ENCODE measurements at regions not wholly inside any gene's neighbourhood (a gene's known extent, or its start where the extent isn't known, plus 50 kb on each side); places are given as distances from the start of the nearest gene placed in this dataset.
"Not testable (repeated sequence)": the region's sequence is repeated elsewhere in the genome, so short reads cannot be mapped to it uniquely, and the experiment has no call there.

- Mint-ChIP-seq H3K4me1 (ENCODE audit: low read depth) (no peaks in the 10 kb centered on the region), H3K27ac (no peak overlapping the region), H3K27me3 (ENCODE audit: low read depth) (no peaks in the 10 kb centered on the region), H3K9me3 (no peaks in the 10 kb centered on the region), H3K4me3 (no peak overlapping the region), H3K36me3 (ENCODE audit: low read depth) (no peaks in the 10 kb centered on the region)
- intact Hi-C loops (cut with micrococcal nuclease), result no loop called here
- no peak for DNase-seq
- CTCF ChIA-PET, result no interaction called here
Observed at GRCh38 chr2:167715932-167716331, 531.5 kb downstream of the STK39 start.

GRCh38 chr2:167715498-167715897, 531.9 kb downstream of the STK39 start:
- DNase-seq, result not testable (repeated sequence)

DNA sequence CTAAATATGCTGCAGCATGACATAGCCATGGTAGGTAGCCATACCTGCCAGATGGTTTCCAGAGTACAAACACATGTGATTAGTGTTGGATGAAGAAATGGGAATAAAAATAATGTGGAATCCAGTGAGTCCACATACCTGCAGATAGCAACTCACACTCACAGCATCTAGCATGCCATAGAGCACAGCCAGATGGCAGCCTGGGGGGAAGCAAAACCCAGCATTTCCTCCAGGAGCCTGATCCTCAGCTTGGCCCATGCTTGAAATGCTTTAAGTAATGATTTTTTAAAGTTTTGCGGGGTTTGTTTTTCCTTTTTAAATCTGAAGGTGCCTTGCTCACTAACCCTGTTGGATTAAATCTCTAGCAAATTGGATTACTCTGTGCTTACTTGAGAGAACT, 535.1 kb downstream of the STK39 start:
- CTCF ChIA-PET, result no interaction called here
- Mint-ChIP-seq H3K4me1 (ENCODE audit: low read depth) (no peaks in the 10 kb centered on the region), H3K36me3 (ENCODE audit: low read depth) (no peaks in the 10 kb centered on the region), H3K27ac (no peak overlapping the region), H3K4me3 (no peak overlapping the region), H3K27me3 (ENCODE audit: low read depth) (no peaks in the 10 kb centered on the region), H3K9me3 (no peaks in the 10 kb centered on the region)
- no peak for DNase-seq
- intact Hi-C loops (cut with micrococcal nuclease), result no loop called here

More at GRCh38 chr2:167715498-167715897, 531.9 kb downstream of the STK39 start:
- H3K4me3 Mint-ChIP-seq; intact Hi-C loops (cut with micrococcal nuclease); H3K27me3 Mint-ChIP-seq (ENCODE audit: low read depth); H3K36me3 Mint-ChIP-seq (ENCODE audit: low read depth); CTCF ChIA-PET; H3K9me3 Mint-ChIP-seq; H3K4me1 Mint-ChIP-seq (ENCODE audit: low read depth); H3K27ac Mint-ChIP-seq: not testable (repeated sequence)

DNA sequence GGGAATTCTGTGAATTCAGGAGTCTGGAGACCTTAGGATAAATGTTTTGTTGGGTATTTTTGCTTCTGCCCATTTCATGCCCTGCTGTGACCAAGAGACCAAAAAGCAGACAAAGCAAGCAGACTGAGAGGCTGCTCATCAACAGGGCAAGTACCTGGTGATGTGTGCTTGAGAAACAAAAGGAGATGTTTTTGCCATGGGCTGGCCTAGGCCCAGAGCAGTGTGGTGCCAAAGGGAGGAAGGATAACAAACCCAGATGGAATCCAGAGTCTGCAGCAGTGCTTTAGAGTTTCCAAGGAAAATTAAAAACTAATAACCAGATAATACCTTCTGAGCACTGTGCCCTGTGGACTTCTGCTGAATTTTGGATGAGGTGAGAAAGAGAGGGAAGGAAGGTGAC, 538.4 kb downstream of the STK39 start:
- no peaks in the 10 kb centered on the region for H3K27me3 Mint-ChIP-seq (ENCODE audit: low read depth)
- H3K27ac Mint-ChIP-seq, result no peak overlapping the region
- CTCF ChIA-PET, result no interaction called here
- no peaks in the 10 kb centered on the region for H3K9me3 Mint-ChIP-seq
- no peaks in the 10 kb centered on the region for H3K36me3 Mint-ChIP-seq (ENCODE audit: low read depth)
- DNase-seq, result no peak
- H3K4me3 Mint-ChIP-seq, result no peak overlapping the region
- intact Hi-C loops (cut with micrococcal nuclease), result no loop called here
- H3K4me1 Mint-ChIP-seq (ENCODE audit: low read depth), result no peaks in the 10 kb centered on the region

GRCh38 chr2:167706800-167707199, 540.6 kb downstream of the STK39 start:
- H3K9me3 Mint-ChIP-seq, result no peaks in the 10 kb centered on the region
- H3K27ac Mint-ChIP-seq, result no peak overlapping the region
- no peak overlapping the region for H3K4me3 Mint-ChIP-seq
- intact Hi-C loops (cut with micrococcal nuclease), result no loop called here
- no peak for DNase-seq
- CTCF ChIA-PET, result no interaction called here
- no peaks in the 10 kb centered on the region for H3K27me3 Mint-ChIP-seq (ENCODE audit: low read depth)
- no peaks in the 10 kb centered on the region for H3K4me1 Mint-ChIP-seq (ENCODE audit: low read depth)
- no peaks in the 10 kb centered on the region for H3K36me3 Mint-ChIP-seq (ENCODE audit: low read depth)

DNA sequence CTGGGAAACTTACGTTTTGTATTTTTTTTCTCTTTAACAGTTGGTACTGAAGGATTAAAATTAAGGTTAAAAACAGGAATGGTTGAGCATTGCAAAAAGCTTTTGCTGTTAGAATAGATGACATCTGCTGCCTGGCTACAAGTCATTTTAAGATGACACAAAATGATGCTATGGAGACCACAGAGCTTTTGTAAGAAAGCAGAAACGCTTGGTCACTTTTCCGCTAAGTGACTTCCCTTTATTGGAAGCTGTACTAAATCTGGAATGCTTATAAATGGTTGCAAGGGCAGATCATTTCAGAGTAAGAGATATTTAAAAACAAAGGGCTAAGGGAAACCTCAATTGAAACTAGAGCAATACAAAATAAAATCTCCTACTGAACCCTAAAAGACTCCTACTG, 544.0 kb downstream of the STK39 start:
- Mint-ChIP-seq H3K4me3 (no peak overlapping the region), H3K36me3 (ENCODE audit: low read depth) (no peaks in the 10 kb centered on the region), H3K27me3 (ENCODE audit: low read depth) (no peaks in the 10 kb centered on the region), H3K27ac (no peak overlapping the region), H3K9me3 (no peaks in the 10 kb centered on the region), H3K4me1 (ENCODE audit: low read depth) (no peaks in the 10 kb centered on the region)
- no peak for DNase-seq
- CTCF ChIA-PET, result no interaction called here
- intact Hi-C loops (cut with micrococcal nuclease), result no loop called here

- H3K27ac Mint-ChIP-seq, result no peak overlapping the region
- CTCF ChIA-PET, result no interaction called here
- no peak overlapping the region for H3K4me3 Mint-ChIP-seq
- no peaks in the 10 kb centered on the region for H3K9me3 Mint-ChIP-seq
- DNase-seq, result no peak
- no peaks in the 10 kb centered on the region for H3K27me3 Mint-ChIP-seq (ENCODE audit: low read depth)
- no peaks in the 10 kb centered on the region for H3K4me1 Mint-ChIP-seq (ENCODE audit: low read depth)
- intact Hi-C loops (cut with micrococcal nuclease), result no loop called here
- no peaks in the 10 kb centered on the region for H3K36me3 Mint-ChIP-seq (ENCODE audit: low read depth)
Observed at GRCh38 chr2:167702227-167702626, 545.2 kb downstream of the STK39 start.

DNA sequence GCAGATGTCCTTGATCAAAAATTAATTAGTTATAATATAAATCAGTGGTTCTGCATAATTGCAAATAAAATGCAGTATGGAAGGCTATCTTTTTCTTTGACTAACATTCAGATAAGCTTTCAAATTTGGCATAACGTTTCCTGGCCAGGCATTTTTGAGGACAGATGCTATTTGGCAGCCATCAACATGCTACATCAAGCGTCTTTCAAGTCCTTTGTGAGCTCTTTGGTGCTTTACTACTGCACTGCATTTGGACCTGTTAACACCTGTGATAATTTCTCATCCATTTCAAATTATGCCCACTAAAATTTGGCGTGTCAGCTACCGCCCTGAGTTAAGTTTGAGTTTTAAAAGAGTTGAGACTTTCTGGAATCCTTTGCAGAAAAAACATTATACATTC, 545.7 kb downstream of the STK39 start:
- Mint-ChIP-seq H3K27ac (no peak overlapping the region), H3K36me3 (ENCODE audit: low read depth) (no peaks in the 10 kb centered on the region), H3K4me1 (ENCODE audit: low read depth) (no peaks in the 10 kb centered on the region), H3K4me3 (no peak overlapping the region), H3K9me3 (no peaks in the 10 kb centered on the region), H3K27me3 (ENCODE audit: low read depth) (no peaks in the 10 kb centered on the region)
- no peak for DNase-seq
- CTCF ChIA-PET, result no interaction called here
- intact Hi-C loops (cut with micrococcal nuclease), result no loop called here

- CTCF ChIA-PET, result interaction anchor here (0.8 to 1.1 kb wide), 2 partner anchors 12 to 24 kb away, joined by 3 read pairs; no protein-coding TSS in a partner anchor
- H3K4me3 Mint-ChIP-seq, result no peak overlapping the region
- H3K27ac Mint-ChIP-seq, result no peak overlapping the region
- no peaks in the 10 kb centered on the region for H3K4me1 Mint-ChIP-seq (ENCODE audit: low read depth)
- no peaks in the 10 kb centered on the region for H3K36me3 Mint-ChIP-seq (ENCODE audit: low read depth)
- H3K27me3 Mint-ChIP-seq (ENCODE audit: low read depth), result no peaks in the 10 kb centered on the region
- H3K9me3 Mint-ChIP-seq, result no peaks in the 10 kb centered on the region
- DNase-seq, result no peak
- intact Hi-C loops (cut with micrococcal nuclease), result no loop called here
Observed at GRCh38 chr2:167697948-167698347, 549.4 kb downstream of the STK39 start.

DNA sequence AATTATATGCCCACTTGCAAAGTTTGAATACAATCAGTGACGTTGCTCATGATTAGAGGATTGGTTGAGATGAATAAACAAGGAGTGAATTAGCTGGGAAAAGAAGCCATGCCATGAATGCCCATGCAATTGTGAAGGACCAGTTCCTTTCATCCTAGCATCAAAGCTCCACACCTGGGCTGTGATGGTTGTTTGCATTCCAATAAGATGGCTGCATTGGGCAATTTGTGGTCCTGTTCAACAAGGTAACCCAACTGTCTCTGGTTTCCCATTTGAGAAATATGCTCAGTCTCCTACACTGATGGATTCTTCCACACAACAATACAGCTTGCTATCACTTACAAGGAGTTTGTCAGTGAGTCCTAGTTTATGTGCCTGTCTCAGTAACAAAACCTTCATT, 550.2 kb downstream of the STK39 start:
- H3K27ac Mint-ChIP-seq, result no peak overlapping the region
- H3K4me1 Mint-ChIP-seq (ENCODE audit: low read depth), result no peaks in the 10 kb centered on the region
- no peaks in the 10 kb centered on the region for H3K27me3 Mint-ChIP-seq (ENCODE audit: low read depth)
- intact Hi-C loops (cut with micrococcal nuclease), result no loop called here
- CTCF ChIA-PET, result interaction anchor here (0.8 to 1.1 kb wide), 2 partner anchors 11 to 23 kb away, joined by 3 read pairs; no protein-coding TSS in a partner anchor
- no peak for DNase-seq
- no peaks in the 10 kb centered on the region for H3K9me3 Mint-ChIP-seq
- no peaks in the 10 kb centered on the region for H3K36me3 Mint-ChIP-seq (ENCODE audit: low read depth)
- no peak overlapping the region for H3K4me3 Mint-ChIP-seq

DNA sequence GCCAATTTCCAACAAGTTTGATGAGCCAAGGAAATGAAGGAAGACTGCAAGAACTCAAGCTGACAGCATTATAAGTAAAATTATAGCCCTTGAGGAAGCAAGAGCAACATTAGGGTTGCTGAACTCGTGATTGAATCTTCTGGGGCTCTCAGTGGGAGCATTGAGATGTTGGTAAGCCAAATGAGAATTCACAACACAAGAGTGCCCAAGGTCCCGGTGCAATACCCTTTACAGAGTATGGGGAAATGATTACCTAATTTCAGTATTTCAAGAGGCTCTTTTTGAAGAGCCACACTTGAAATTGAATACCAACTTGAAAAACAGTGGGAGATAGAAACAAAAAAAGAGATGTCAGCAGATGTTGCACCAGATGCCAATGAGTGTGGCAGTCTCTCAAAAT, 554.5 kb downstream of the STK39 start:
- H3K4me3 Mint-ChIP-seq, result no peak overlapping the region
- H3K36me3 Mint-ChIP-seq (ENCODE audit: low read depth), result no peaks in the 10 kb centered on the region
- H3K4me1 Mint-ChIP-seq (ENCODE audit: low read depth), result no peaks in the 10 kb centered on the region
- DNase-seq, result no peak
- H3K27ac Mint-ChIP-seq, result no peak overlapping the region
- no peaks in the 10 kb centered on the region for H3K27me3 Mint-ChIP-seq (ENCODE audit: low read depth)
- no peaks in the 10 kb centered on the region for H3K9me3 Mint-ChIP-seq
- intact Hi-C loops (cut with micrococcal nuclease), result no loop called here
- CTCF ChIA-PET, result no interaction called here

GRCh38 chr2:167692191-167692590, 555.2 kb downstream of the STK39 start:
- DNase-seq, result no peak
- no peak overlapping the region for H3K27ac Mint-ChIP-seq
- no peak overlapping the region for H3K4me3 Mint-ChIP-seq
- no peaks in the 10 kb centered on the region for H3K4me1 Mint-ChIP-seq (ENCODE audit: low read depth)
- intact Hi-C loops (cut with micrococcal nuclease), result no loop called here
- H3K36me3 Mint-ChIP-seq (ENCODE audit: low read depth), result no peaks in the 10 kb centered on the region
- CTCF ChIA-PET, result no interaction called here
- no peaks in the 10 kb centered on the region for H3K9me3 Mint-ChIP-seq
- H3K27me3 Mint-ChIP-seq (ENCODE audit: low read depth), result no peaks in the 10 kb centered on the region

DNA sequence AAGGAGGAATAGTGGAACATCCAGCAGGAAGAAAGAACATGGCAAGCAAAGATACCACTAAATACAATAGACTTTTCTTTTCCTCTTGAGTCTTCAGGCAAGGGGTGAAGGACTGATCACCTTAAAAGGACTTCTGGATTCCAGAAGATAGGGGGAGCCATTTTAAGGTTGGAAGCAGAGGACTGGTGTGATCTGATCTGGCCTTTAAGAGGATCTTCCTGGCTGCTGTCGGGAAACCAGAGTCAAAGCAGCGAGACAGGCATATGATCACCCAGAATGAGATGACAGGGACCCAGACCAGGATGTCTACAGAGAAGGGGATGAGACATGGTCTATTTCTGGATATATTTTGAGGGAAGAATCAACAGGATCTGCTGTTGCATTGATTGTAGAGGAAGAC, 558.0 kb downstream of the STK39 start:
- CTCF ChIA-PET, result no interaction called here
- DNase-seq, result no peak
- Mint-ChIP-seq H3K9me3 (no peaks in the 10 kb centered on the region), H3K27ac (no peak overlapping the region), H3K27me3 (ENCODE audit: low read depth) (no peaks in the 10 kb centered on the region), H3K4me1 (ENCODE audit: low read depth) (no peaks in the 10 kb centered on the region), H3K36me3 (ENCODE audit: low read depth) (no peaks in the 10 kb centered on the region), H3K4me3 (no peak overlapping the region)
- intact Hi-C loops (cut with micrococcal nuclease), result loop anchor here (2.0 kb wide), 1 partner anchor 429 kb away; no protein-coding TSS in a partner anchor

DNA sequence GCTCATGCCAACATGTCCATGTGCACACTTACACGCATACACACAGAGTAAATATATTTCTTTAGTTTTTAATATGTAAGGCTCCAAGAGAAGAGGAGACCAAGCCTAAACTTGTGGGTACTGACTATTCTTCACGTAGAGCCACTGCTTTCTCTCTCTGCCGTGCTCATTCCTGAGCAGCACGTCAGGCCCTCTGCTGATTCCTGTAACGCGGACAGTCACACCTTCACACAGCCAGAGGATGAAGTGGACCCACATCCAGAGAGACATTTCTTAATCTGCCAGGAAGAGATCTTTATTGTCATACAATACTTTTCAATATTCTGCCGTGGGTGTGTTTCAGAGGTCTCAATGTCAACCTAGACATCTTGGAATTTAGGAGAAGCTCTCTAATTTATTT, 560.7 kb downstream of the STK39 start:
- Mint-ChIP-seq H3K9me3 (no peaks in the 10 kb centered on the region), H3K27ac (no peak overlapping the region), H3K4me1 (ENCODE audit: low read depth) (no peaks in the 10 kb centered on the region), H3K4me3 (no peak overlapping the region), H3K27me3 (ENCODE audit: low read depth) (no peaks in the 10 kb centered on the region), H3K36me3 (ENCODE audit: low read depth) (no peaks in the 10 kb centered on the region)
- CTCF ChIA-PET, result interaction anchor here (1.4 kb wide), 1 partner anchor 11 kb away, joined by 3 read pairs; no protein-coding TSS in a partner anchor
- no peak for DNase-seq
- intact Hi-C loops (cut with micrococcal nuclease), result no loop called here

Measured in activated naive CD4-positive, alpha-beta T cell treated with anti-CD3 and anti-CD28 coated beads for 36 hours (primary cell).